Right lung (tissue), 2 donors: ENCODE measurements at regions not wholly inside any gene's neighbourhood (a gene's known extent, or its start where the extent isn't known, plus 50 kb on each side); places are given as distances from the start of the nearest gene placed in this dataset.
"Not testable (repeated sequence)": the region's sequence is repeated elsewhere in the genome, so short reads cannot be mapped to it uniquely, and the experiment has no call there.

Source experiments
- DNase-seq, 2 donors: peaks; one replicate each; pipeline ENCODE4 v3.0.0-alpha.2; 2013

GRCh38 chr5:142542078-142542477 is 143.8 kb downstream of the FGF1 start:
- DNase-seq, result no peak

GRCh38 chr5:142540922-142541422 is 144.9 kb downstream of the FGF1 start:
- DNase-seq, result peak; percentile 48

- no peak for DNase-seq
These were observed 146.6 kb downstream of the FGF1 start for GRCh38 chr5:142539154-142539740.

- DNase-seq, result no peak
These were observed 148.0 kb downstream of the FGF1 start for GRCh38 chr5:142537938-142538337.

GRCh38 chr5:142532781-142533176 is 153.1 kb downstream of the FGF1 start:
- no peak for DNase-seq

- no peak for DNase-seq
These were observed 153.7 kb downstream of the FGF1 start for GRCh38 chr5:142531977-142532780.

GRCh38 chr5:142530904-142531303 is 155.0 kb downstream of the FGF1 start:
- DNase-seq, result no peak

GRCh38 chr5:142529626-142530278 is 156.1 kb downstream of the FGF1 start:
- DNase-seq, result no peak

- no peak for DNase-seq
These were observed 158.1 kb downstream of the FGF1 start for GRCh38 chr5:142527664-142528295.

- DNase-seq, result no peak
These were observed 158.7 kb downstream of the FGF1 start for GRCh38 chr5:142527234-142527633.

- DNase-seq, result no peak
These were observed 162.9 kb downstream of the FGF1 start for GRCh38 chr5:142522983-142523382.

- DNase-seq, result no peak
These were observed 164.2 kb downstream of the FGF1 start for GRCh38 chr5:142521706-142522105.

- no peak for DNase-seq
These were observed 165.0 kb downstream of the FGF1 start for GRCh38 chr5:142520885-142521284.

GRCh38 chr5:142519913-142520312 is 166.0 kb downstream of the FGF1 start:
- not testable (repeated sequence) for DNase-seq

- no peak for DNase-seq
These were observed 168.1 kb downstream of the FGF1 start for GRCh38 chr5:142517840-142518239.

GRCh38 chr5:142516732-142517131 is 169.2 kb downstream of the FGF1 start:
- no peak for DNase-seq

- DNase-seq, result no peak
These were observed 170.9 kb downstream of the FGF1 start for GRCh38 chr5:142515036-142515435.

- DNase-seq, result no peak
These were observed 171.7 kb downstream of the FGF1 start for GRCh38 chr5:142514196-142514595.

GRCh38 chr5:142512043-142513042 is 173.5 kb downstream of the FGF1 start:
- DNase-seq, result peak in 1 of 2 donors; percentile 51

GRCh38 chr5:142511358-142511757 is 174.5 kb downstream of the FGF1 start:
- DNase-seq, result no peak

- DNase-seq, result no peak
These were observed 176.9 kb downstream of the FGF1 start for GRCh38 chr5:142509026-142509425.
